Gastrocnemius medialis (tissue), 4 donors: ENCODE measurements at regions not wholly inside any gene's neighbourhood (a gene's known extent, or its start where the extent isn't known, plus 50 kb on each side); places are given as distances from the start of the nearest gene placed in this dataset.

Experiments used
- ATAC-seq, 2 donors: fragments of 150-250 bp; one replicate each; pipeline ENCODE4 v1.9.1; 2016
- DNase-seq, 2 donors: peaks; one replicate each; pipeline ENCODE4 v3.0.0-alpha.2; 2019
- H3K27ac ChIP-seq, 4 donors: fragments of 200-600 bp; sonication (generic); 1 replicate in 1 of 4; 2 replicates in 3 of 4; pipeline ENCODE4 v1.5.1; 2016 to 2018; ENCODE audit warnings: mild to moderate bottlenecking in 2 of 4, moderate library complexity in 1 of 4
- H3K27me3 ChIP-seq, 3 donors: fragments of 200-600 bp; sonication (generic) in 2 of 3; 1 replicate in 1 of 3; 2 replicates in 2 of 3; pipeline versions ENCODE4 v1.5.1 to v1.6.0; 2016 to 2019; ENCODE audit warnings: mild to moderate bottlenecking in 1 of 3, moderate library complexity in 1 of 3
- H3K36me3 ChIP-seq, 2 donors: fragments of 200-600 bp; sonication (generic) in 1 of 2; one replicate each; pipeline ENCODE4 v1.5.1; 2017 to 2018
- H3K4me1 ChIP-seq, 2 donors: fragments of 200-600 bp; sonication (generic) in 1 of 2; one replicate each; pipeline ENCODE4 v1.5.1; 2016 to 2017; ENCODE audit warnings: mild to moderate bottlenecking in 2 of 2
- H3K4me3 ChIP-seq, 4 donors: fragments of 200-600 bp; sonication (generic) in 3 of 4; 1 replicate in 1 of 4; 2 replicates in 3 of 4; pipeline ENCODE4 v1.5.1; 2016 to 2019; ENCODE audit warnings: mild to moderate bottlenecking in 2 of 4
- H3K9me3 ChIP-seq, 3 donors: fragments of 200-600 bp; sonication (generic) in 2 of 3; 1 replicate in 1 of 3; 2 replicates in 2 of 3; pipeline ENCODE4 v1.5.1; 2016 to 2019
- CTCF ChIP-seq, 5 experiments: fragments of 450-650 bp in 3 of 5; fragments of 200-600 bp in 2 of 5; sonication (generic) in 2 of 5; IDR thresholded peaks in 4 of 5; conservative IDR thresholded peaks in 1 of 5; 1 replicate in 4 of 5; 2 replicates in 1 of 5; pipeline ENCODE4 v1.5.1; 2016 to 2019; ENCODE audit warnings: antibody characterized with exemption in 5 of 5, mild to moderate bottlenecking in 3 of 5, moderate library complexity in 3 of 5
- POLR2A ChIP-seq, 2 donors: fragments of 450-650 bp; IDR thresholded peaks; one replicate each; pipeline ENCODE4 v1.6.1; 2017; ENCODE audit warnings: antibody characterized with exemption in 2 of 2, mild to moderate bottlenecking in 2 of 2, moderate library complexity in 2 of 2
- in situ Hi-C, 4 donors: fragments of 200-750 bp; cut with MboI; loops; one replicate each; pipeline versions ENCODE4 v1.15.0 to v1.8.0; 2017; ENCODE audit warnings: low sequenced_read_pairs in 4 of 4
- intact Hi-C: fragments of 100-400 bp; cut with DNase I; formaldehyde crosslinking; loops from one replicate; pipeline ENCODE4 v1.15.1; 2023; ENCODE audit warnings: low total_unique reads

GRCh38 chr12:90233168-90234100 lies 524.8 kb upstream of the ATP2B1 start:
- no peaks in the 10 kb centered on the region for H3K36me3 ChIP-seq
- H3K27me3 ChIP-seq = no peaks in the 10 kb centered on the region
- H3K4me1 ChIP-seq = no peaks in the 10 kb centered on the region
- DNase-seq = no peak
- H3K9me3 ChIP-seq = no peaks in the 10 kb centered on the region
- H3K27ac ChIP-seq = no peak overlapping the region
- TF ChIP-seq CTCF (IDR thresholded peaks at IDR 0.05 in 4 of 5, conservative IDR thresholded peaks at IDR 0.05 in 1 of 5) = no peak
- no peak for TF ChIP-seq POLR2A (IDR thresholded peaks at IDR 0.05)
- no peak overlapping the region for H3K4me3 ChIP-seq
- intact Hi-C loops = no loop called here
- in situ Hi-C loops = no loop called here
- ATAC-seq = no peak

GRCh38 chr12:90229407-90230170 lies 521.0 kb upstream of the ATP2B1 start:
- ATAC-seq (no peak), DNase-seq (no peak)
- in situ Hi-C loops = no loop called here
- no peaks in the 10 kb centered on the region for H3K27me3 ChIP-seq
- no peak overlapping the region for H3K27ac ChIP-seq
- no peaks in the 10 kb centered on the region for H3K36me3 ChIP-seq
- no peak overlapping the region for H3K4me3 ChIP-seq
- no peaks in the 10 kb centered on the region for H3K9me3 ChIP-seq
- H3K4me1 ChIP-seq = no peaks in the 10 kb centered on the region
- TF ChIP-seq POLR2A (IDR thresholded peaks at IDR 0.05) (no peak), CTCF (IDR thresholded peaks at IDR 0.05 in 4 of 5, conservative IDR thresholded peaks at IDR 0.05 in 1 of 5) (no peak)
- intact Hi-C loops = no loop called here

- ATAC-seq (no peak), DNase-seq (no peak)
- no peaks in the 10 kb centered on the region for H3K27me3 ChIP-seq
- no peak overlapping the region for H3K4me3 ChIP-seq
- H3K36me3 ChIP-seq = no peaks in the 10 kb centered on the region
- H3K9me3 ChIP-seq = no peaks in the 10 kb centered on the region
- no peaks in the 10 kb centered on the region for H3K4me1 ChIP-seq
- TF ChIP-seq POLR2A (IDR thresholded peaks at IDR 0.05) = no peak
- no peak for TF ChIP-seq CTCF (IDR thresholded peaks at IDR 0.05 in 4 of 5, conservative IDR thresholded peaks at IDR 0.05 in 1 of 5)
- in situ Hi-C loops = no loop called here
- no peak overlapping the region for H3K27ac ChIP-seq
- intact Hi-C loops = no loop called here
Measured at GRCh38 chr12:90226211-90226610, 517.6 kb upstream of the ATP2B1 start.

- ATAC-seq (no peak), DNase-seq (no peak)
- H3K36me3 ChIP-seq = no peaks in the 10 kb centered on the region
- H3K9me3 ChIP-seq = no peaks in the 10 kb centered on the region
- intact Hi-C loops = no loop called here
- H3K27me3 ChIP-seq = no peaks in the 10 kb centered on the region
- no peak overlapping the region for H3K4me3 ChIP-seq
- TF ChIP-seq CTCF (IDR thresholded peaks at IDR 0.05 in 4 of 5, conservative IDR thresholded peaks at IDR 0.05 in 1 of 5) (no peak), POLR2A (IDR thresholded peaks at IDR 0.05) (no peak)
- H3K4me1 ChIP-seq = no peaks in the 10 kb centered on the region
- no peak overlapping the region for H3K27ac ChIP-seq
- in situ Hi-C loops = no loop called here
Measured at GRCh38 chr12:90216815-90217214, 508.2 kb upstream of the ATP2B1 start.
